ENCODE measurements at regions not wholly inside any gene's neighbourhood (a gene's known extent, or its start where the extent isn't known, plus 50 kb on each side); places are given as distances from the start of the nearest gene placed in this dataset.
"Not testable (repeated sequence)": the region's sequence is repeated elsewhere in the genome, so short reads cannot be mapped to it uniquely, and the experiment has no call there.

GRCh38 chr11:43145653-43146052 lies 166.1 kb upstream of the API5 start:
- Mint-ChIP-seq H3K4me1 (peaks cover 0 to 1% (median 0%) of the 10 kb centered on the region in 3 donors), H3K27me3 (no peaks in the 10 kb centered on the region), H3K4me3 (no peak overlapping the region), H3K27ac (no peak overlapping the region), H3K36me3 (no peaks in the 10 kb centered on the region), H3K9me3 (peaks cover 8 to 28% (median 17%) of the 10 kb centered on the region in 7 donors)
- ATAC-seq (ENCODE audit: low read depth in 2 of 2) (no peak), DNase-seq (no peak)

DNA sequence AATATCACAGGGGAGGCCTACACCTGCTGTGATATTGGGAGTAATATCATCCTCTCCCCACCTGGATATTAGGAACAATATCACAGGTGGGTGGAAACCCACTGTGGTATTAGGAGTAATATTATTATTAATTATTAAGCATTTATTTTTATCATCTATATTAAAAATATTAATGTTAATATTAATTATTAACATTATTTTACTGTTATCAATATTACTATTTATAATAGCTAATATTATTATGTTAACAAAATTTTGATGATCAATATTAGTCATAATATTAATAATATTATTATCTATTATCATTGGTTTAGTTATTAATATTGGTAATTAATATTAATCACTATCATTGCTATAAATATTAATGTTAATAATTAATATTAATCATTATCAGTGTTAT lies 161.1 kb upstream of the API5 start:
- DNase-seq (no peak), ATAC-seq (ENCODE audit: low read depth in 2 of 2) (no peak)
- Mint-ChIP-seq H3K27me3 (no peaks in the 10 kb centered on the region), H3K27ac (no peak overlapping the region), H3K36me3 (no peaks in the 10 kb centered on the region), H3K4me1 (no peaks in the 10 kb centered on the region), H3K9me3 (peaks cover 0 to 19% (median 6%) of the 10 kb centered on the region in 7 donors), H3K4me3 (no peak overlapping the region)

- ATAC-seq (ENCODE audit: low read depth in 2 of 2) (no peak), DNase-seq (no peak)
- Mint-ChIP-seq H3K27me3 (peaks cover 0 to 4% (median 3%) of the 10 kb centered on the region in 3 donors), H3K4me3 (no peak overlapping the region), H3K36me3 (peaks cover 0 to 8% of the 10 kb centered on the region in 2 donors), H3K9me3 (peaks cover 5 to 25% (median 15%) of the 10 kb centered on the region in 7 donors), H3K27ac (no peak overlapping the region), H3K4me1 (no peaks in the 10 kb centered on the region)
Observed at GRCh38 chr11:43164831-43165230, 147.0 kb upstream of the API5 start.

- ATAC-seq (ENCODE audit: low read depth in 2 of 2); H3K27ac Mint-ChIP-seq; DNase-seq; H3K4me1 Mint-ChIP-seq; H3K36me3 Mint-ChIP-seq; H3K4me3 Mint-ChIP-seq; H3K27me3 Mint-ChIP-seq: not testable (repeated sequence)
- H3K9me3 Mint-ChIP-seq: peaks cover 5 to 25% (median 15%) of the 10 kb centered on the region in 7 donors
Observed at GRCh38 chr11:43165393-43165792, 146.4 kb upstream of the API5 start.

DNA sequence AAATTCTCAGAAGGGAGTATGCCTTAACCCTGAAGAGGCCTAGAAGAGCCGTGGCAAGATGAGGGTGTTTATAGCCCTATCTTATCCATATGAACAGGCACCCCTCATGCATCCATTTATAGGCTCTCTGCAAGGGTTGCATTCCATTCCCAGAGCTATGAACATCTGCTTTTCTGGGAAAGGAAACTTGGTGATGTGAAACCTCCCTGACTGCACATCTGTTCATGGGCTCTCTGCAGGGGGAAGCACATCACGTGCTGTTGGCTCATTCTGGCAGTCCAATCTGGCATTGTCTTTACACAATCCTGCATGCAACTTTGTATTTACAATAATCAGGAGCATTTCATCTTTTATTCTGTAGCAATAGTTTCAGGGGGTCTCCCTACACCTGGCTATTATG lies 143.6 kb upstream of the API5 start:
- H3K4me1 Mint-ChIP-seq; H3K27ac Mint-ChIP-seq; ATAC-seq (ENCODE audit: low read depth in 2 of 2); H3K36me3 Mint-ChIP-seq; DNase-seq; H3K27me3 Mint-ChIP-seq: not testable (repeated sequence)
- Mint-ChIP-seq H3K9me3 (peaks cover 3 to 28% (median 14%) of the 10 kb centered on the region in 7 donors), H3K4me3 (peak overlapping the region in 1 of 8 donors; percentile 38)

- Mint-ChIP-seq H3K36me3 (no peaks in the 10 kb centered on the region), H3K9me3 (peaks cover 1 to 17% (median 4%) of the 10 kb centered on the region in 7 donors), H3K4me3 (no peak overlapping the region), H3K27me3 (peaks cover 0 to 3% (median 0%) of the 10 kb centered on the region in 3 donors), H3K27ac (no peak overlapping the region), H3K4me1 (no peaks in the 10 kb centered on the region)
- ATAC-seq (ENCODE audit: low read depth in 2 of 2): no peak
- DNase-seq: no peak
Observed at GRCh38 chr11:43172477-43172876, 139.3 kb upstream of the API5 start.

DNA sequence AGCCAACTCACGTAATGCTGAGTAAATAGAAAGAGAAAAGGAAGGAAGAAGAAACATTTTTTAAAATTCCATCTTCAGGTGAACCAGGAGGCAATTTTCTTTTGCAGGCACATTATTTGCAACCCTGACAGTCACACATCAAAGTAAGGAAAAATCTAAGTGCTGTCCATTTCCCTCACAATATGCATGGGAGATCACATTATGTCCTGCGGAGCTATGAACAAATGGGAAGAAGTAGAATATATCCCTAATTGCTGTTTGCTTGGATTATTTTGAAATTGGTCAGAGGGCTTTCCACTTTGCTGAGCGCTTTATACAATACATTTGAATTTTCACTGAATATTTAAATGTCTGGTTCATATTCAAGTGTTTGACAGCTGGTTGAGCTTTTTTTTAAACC lies 133.8 kb upstream of the API5 start:
- Mint-ChIP-seq H3K36me3 (no peaks in the 10 kb centered on the region), H3K27ac (no peak overlapping the region), H3K9me3 (peaks cover 0 to 8% (median 0%) of the 10 kb centered on the region in 7 donors), H3K27me3 (peaks cover 0 to 3% (median 0%) of the 10 kb centered on the region in 3 donors), H3K4me3 (no peak overlapping the region), H3K4me1 (no peaks in the 10 kb centered on the region)
- ATAC-seq (ENCODE audit: low read depth in 2 of 2) (no peak), DNase-seq (no peak)

GRCh38 chr11:43194459-43194858 lies 117.3 kb upstream of the API5 start:
- H3K4me3 Mint-ChIP-seq; H3K27ac Mint-ChIP-seq; ATAC-seq (ENCODE audit: low read depth in 2 of 2); H3K9me3 Mint-ChIP-seq; H3K4me1 Mint-ChIP-seq; H3K36me3 Mint-ChIP-seq; H3K27me3 Mint-ChIP-seq; DNase-seq: not testable (repeated sequence)

GRCh38 chr11:43197379-43197778 lies 114.4 kb upstream of the API5 start:
- no peak for DNase-seq
- no peak for ATAC-seq (ENCODE audit: low read depth in 2 of 2)
- no peak overlapping the region for H3K4me3 Mint-ChIP-seq
- no peaks in the 10 kb centered on the region for H3K36me3 Mint-ChIP-seq
- H3K9me3 Mint-ChIP-seq: peaks cover 0 to 29% (median 6%) of the 10 kb centered on the region in 7 donors
- H3K4me1 Mint-ChIP-seq: no peaks in the 10 kb centered on the region
- H3K27me3 Mint-ChIP-seq: no peaks in the 10 kb centered on the region
- no peak overlapping the region for H3K27ac Mint-ChIP-seq

GRCh38 chr11:43200031-43200430 lies 111.8 kb upstream of the API5 start:
- no peaks in the 10 kb centered on the region for H3K27me3 Mint-ChIP-seq
- H3K9me3 Mint-ChIP-seq: peaks cover 0 to 33% (median 9%) of the 10 kb centered on the region in 7 donors
- no peak for DNase-seq
- no peak overlapping the region for H3K4me3 Mint-ChIP-seq
- H3K4me1 Mint-ChIP-seq: no peaks in the 10 kb centered on the region
- H3K27ac Mint-ChIP-seq: no peak overlapping the region
- ATAC-seq (ENCODE audit: low read depth in 2 of 2): no peak
- no peaks in the 10 kb centered on the region for H3K36me3 Mint-ChIP-seq

- H3K4me1 Mint-ChIP-seq: no peaks in the 10 kb centered on the region
- peaks cover 4 to 15% of the 10 kb centered on the region in 2 donors for H3K36me3 Mint-ChIP-seq
- no peak overlapping the region for H3K4me3 Mint-ChIP-seq
- peaks cover 13 to 46% (median 18%) of the 10 kb centered on the region in 7 donors for H3K9me3 Mint-ChIP-seq
- ATAC-seq (ENCODE audit: low read depth in 2 of 2) (no peak), DNase-seq (no peak)
- H3K27ac Mint-ChIP-seq: no peak overlapping the region
- no peaks in the 10 kb centered on the region for H3K27me3 Mint-ChIP-seq
Observed at GRCh38 chr11:43212279-43212678, 99.5 kb upstream of the API5 start.

DNA sequence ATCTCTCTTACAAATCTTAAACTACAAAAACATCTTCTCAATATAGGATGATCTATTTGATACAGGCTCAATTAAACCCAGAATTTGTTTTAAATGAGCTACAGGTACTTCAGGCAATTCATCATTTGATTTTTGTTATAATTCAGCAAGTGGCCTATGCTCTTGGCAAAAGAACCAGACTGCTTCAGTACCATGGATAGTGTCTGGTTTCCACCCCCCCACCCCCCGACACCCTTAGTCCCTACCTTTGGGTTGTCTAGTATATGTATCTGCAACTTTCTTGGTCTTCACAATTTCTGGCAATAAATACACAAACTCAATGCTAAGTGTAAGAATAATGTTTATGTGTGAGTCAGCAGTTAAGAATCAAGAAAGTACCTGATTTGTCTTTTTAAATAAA lies 97.3 kb upstream of the API5 start:
- ATAC-seq (ENCODE audit: low read depth in 2 of 2): no peak
- Mint-ChIP-seq H3K4me1 (no peaks in the 10 kb centered on the region), H3K27ac (no peak overlapping the region)

GRCh38 chr11:43217849-43218248 lies 93.9 kb upstream of the API5 start:
- Mint-ChIP-seq H3K4me3 (peak overlapping the region in 1 of 8 donors; percentile 25), H3K4me1 (no peaks in the 10 kb centered on the region), H3K9me3 (peaks cover 2 to 13% (median 4%) of the 10 kb centered on the region in 7 donors), H3K27ac (no peak overlapping the region), H3K27me3 (peaks cover 0 to 5% (median 0%) of the 10 kb centered on the region in 3 donors), H3K36me3 (no peaks in the 10 kb centered on the region)
- ATAC-seq (ENCODE audit: low read depth in 2 of 2) (no peak), DNase-seq (no peak)

More for the DNA sequence above, 97.3 kb upstream of the API5 start:
- DNase-seq: no peak
- peaks cover 4 to 7% of the 10 kb centered on the region in 2 donors for H3K36me3 Mint-ChIP-seq
- H3K9me3 Mint-ChIP-seq: peaks cover 8 to 26% (median 12%) of the 10 kb centered on the region in 7 donors
- H3K4me3 Mint-ChIP-seq: no peak overlapping the region
- no peaks in the 10 kb centered on the region for H3K27me3 Mint-ChIP-seq

DNA sequence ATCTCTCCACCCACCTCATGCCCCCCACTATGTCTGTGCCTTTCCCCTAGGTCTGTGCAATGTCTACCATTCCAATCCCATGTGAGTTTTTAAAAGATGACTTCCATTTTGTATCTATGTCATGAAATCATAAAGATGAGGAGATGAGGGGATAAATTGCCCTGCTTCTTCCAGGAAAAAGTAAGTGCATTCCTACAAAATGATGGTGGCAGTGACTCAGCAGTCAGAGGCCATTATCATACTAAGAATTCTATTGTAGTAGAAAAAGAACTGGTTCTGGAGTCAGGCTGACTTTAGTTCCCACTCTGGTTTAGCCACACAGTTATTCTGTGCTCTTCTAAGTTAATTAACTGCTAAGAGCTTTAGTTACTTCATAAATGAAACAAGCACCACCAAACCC lies 89.6 kb upstream of the API5 start:
- H3K27ac Mint-ChIP-seq: no peak overlapping the region
- peaks cover 2 to 5% (median 4%) of the 10 kb centered on the region in 7 donors for H3K9me3 Mint-ChIP-seq
- H3K4me1 Mint-ChIP-seq: no peaks in the 10 kb centered on the region
- ATAC-seq (ENCODE audit: low read depth in 2 of 2) (no peak), DNase-seq (no peak)
- no peak overlapping the region for H3K4me3 Mint-ChIP-seq
- H3K36me3 Mint-ChIP-seq: no peaks in the 10 kb centered on the region
- H3K27me3 Mint-ChIP-seq: peaks cover 0 to 5% (median 0%) of the 10 kb centered on the region in 3 donors

GRCh38 chr11:43223026-43223425 lies 88.8 kb upstream of the API5 start:
- DNase-seq (no peak), ATAC-seq (ENCODE audit: low read depth in 2 of 2) (no peak)
- Mint-ChIP-seq H3K27me3 (peaks cover 0 to 5% (median 0%) of the 10 kb centered on the region in 3 donors), H3K9me3 (peaks cover 2 to 5% (median 3%) of the 10 kb centered on the region in 7 donors), H3K36me3 (no peaks in the 10 kb centered on the region), H3K4me1 (no peaks in the 10 kb centered on the region), H3K27ac (no peak overlapping the region), H3K4me3 (no peak overlapping the region)

All from naive B cell (primary cell).